WTC11 (cell line): ENCODE measurements at regions not wholly inside any gene's neighbourhood (a gene's known extent, or its start where the extent isn't known, plus 50 kb on each side); places are given as distances from the start of the nearest gene placed in this dataset.

Source experiments
- ATAC-seq: fragments of 200-7000 bp; cut with Tn5 transposase; 2 replicates; pipeline ENCODE4 v1.10.0; 2021; ENCODE audit warnings: mild to moderate bottlenecking, moderate library complexity
- CTCF ChIA-PET: fragments of 300-600 bp; sonication (Branson Sonifier 250); formaldehyde crosslinking; loops from one replicate; lab custom pipeline; 2021; ENCODE audit warnings: antibody characterized with exemption; lab: Charles Lee
- POLR2A ChIA-PET: fragments of 350-600 bp; sonication (Branson Sonifier 250); formaldehyde crosslinking; loops from one replicate; lab custom pipeline; 2021; ENCODE audit warnings: antibody characterized with exemption; lab: Charles Lee
- DNase-seq: peaks from one replicate; pipeline ENCODE4 v3.0.0; 2021; ENCODE audit warnings: low spot score
- H3K27ac Mint-ChIP-seq: 2 replicates; pipeline ENCODE4 v1.8.0; 2021; ENCODE audit warnings: mixed read lengths
- H3K27me3 Mint-ChIP-seq: 2 replicates; pipeline ENCODE4 v1.8.0; 2021; ENCODE audit warnings: low read depth, mild to moderate bottlenecking, moderate library complexity, mixed read lengths
- H3K36me3 Mint-ChIP-seq: 2 replicates; pipeline ENCODE4 v1.8.0; 2021; ENCODE audit warnings: mixed read lengths
- H3K4me1 Mint-ChIP-seq: 2 replicates; pipeline ENCODE4 v1.8.0; 2022; ENCODE audit warnings: mixed read lengths
- H3K4me3 Mint-ChIP-seq: 2 replicates; pipeline ENCODE4 v1.8.0; 2021; ENCODE audit warnings: mild to moderate bottlenecking, moderate library complexity, mixed read lengths
- H3K9me3 Mint-ChIP-seq: 2 replicates; pipeline ENCODE4 v1.8.0; 2021; ENCODE audit warnings: mixed read lengths
- CREB1 ChIP-seq: sonication (generic); formaldehyde crosslinking; IDR thresholded peaks from 2 replicates; pipeline ENCODE4 v1.8.0; 2023; ENCODE audit warnings: mild to moderate bottlenecking, missing genetic modification reagents
- ELF4 ChIP-seq: sonication (generic); formaldehyde crosslinking; IDR thresholded peaks from 2 replicates; pipeline ENCODE4 v1.8.1; 2022; ENCODE audit warnings: low read depth, mild to moderate bottlenecking, moderate library complexity, missing genetic modification reagents
- ESRRA ChIP-seq: sonication (generic); formaldehyde crosslinking; IDR thresholded peaks from 2 replicates; pipeline ENCODE4 v1.8.1; 2022; ENCODE audit warnings: mild to moderate bottlenecking, missing genetic modification reagents, borderline replicate concordance
- FOXJ3 ChIP-seq: sonication (generic); formaldehyde crosslinking; IDR thresholded peaks from 2 replicates; pipeline ENCODE4 v1.9.0; 2021; ENCODE audit warnings: missing genetic modification reagents, mild to moderate bottlenecking, borderline replicate concordance
- GTF2I ChIP-seq: fragments of 250-450 bp; sonication (Bioruptor Pico); conservative IDR thresholded peaks from 2 replicates; pipeline ENCODE4 v1.4.0; 2021; ENCODE audit warnings: mild to moderate bottlenecking
- NFE2L1 ChIP-seq: sonication (generic); formaldehyde crosslinking; IDR thresholded peaks from 2 replicates; pipeline ENCODE4 v1.8.1; 2023; ENCODE audit warnings: missing genetic modification reagents
- NR2C2 ChIP-seq: sonication (generic); formaldehyde crosslinking; IDR thresholded peaks from 2 replicates; pipeline ENCODE4 v1.8.0; 2022; ENCODE audit warnings: mild to moderate bottlenecking, missing genetic modification reagents
- RORB ChIP-seq: fragments of 250-450 bp; sonication (Bioruptor Pico); IDR thresholded peaks from 2 replicates; pipeline ENCODE4 v1.9.0; 2021; ENCODE audit warnings: mild to moderate bottlenecking
- ZNF232 ChIP-seq: sonication (generic); formaldehyde crosslinking; IDR thresholded peaks from 2 replicates; pipeline ENCODE4 v1.8.0; 2022; ENCODE audit warnings: mild to moderate bottlenecking, missing genetic modification reagents
- ZNF317 ChIP-seq: sonication (generic); formaldehyde crosslinking; IDR thresholded peaks from 2 replicates; pipeline ENCODE4 v1.8.1; 2023; ENCODE audit warnings: low read depth, mild to moderate bottlenecking, moderate library complexity, missing genetic modification reagents, borderline replicate concordance
- ZNF423 ChIP-seq: fragments of 250-450 bp; sonication (Bioruptor Pico); IDR thresholded peaks from 2 replicates; pipeline ENCODE4 v2.1.2; 2022; ENCODE audit warnings: mild to moderate bottlenecking, moderate library complexity
- TF ChIP-seq, protein P1 (sequence below): fragments of 250-450 bp; sonication (Bioruptor Pico); IDR thresholded peaks from 2 replicates; pipeline ENCODE4 v1.9.0; 2021; ENCODE audit warnings: mild to moderate bottlenecking
- TF ChIP-seq, protein P2 (sequence below): sonication (generic); formaldehyde crosslinking; IDR thresholded peaks from 2 replicates; pipeline ENCODE4 v1.8.0; 2023; ENCODE audit warnings: missing genetic modification reagents
- TF ChIP-seq, protein P3 (sequence below): fragments of 200-600 bp; IDR thresholded peaks from 2 replicates; pipeline ENCODE4 v1.8.0; 2022; ENCODE audit warnings: antibody characterized with exemption
- TF ChIP-seq, protein P4 (sequence below): sonication (generic); formaldehyde crosslinking; IDR thresholded peaks from 2 replicates; pipeline ENCODE4 v1.8.0; 2022; ENCODE audit warnings: missing genetic modification reagents
- TF ChIP-seq, protein P5 (sequence below): fragments of 250-450 bp; sonication (Bioruptor Pico); IDR thresholded peaks from 2 replicates; pipeline ENCODE4 v1.9.0; 2021; ENCODE audit warnings: moderate library complexity, mild to moderate bottlenecking, inconsistent platforms, borderline replicate concordance
- TF ChIP-seq, protein P6 (sequence below): sonication (generic); formaldehyde crosslinking; IDR thresholded peaks from 2 replicates; pipeline ENCODE4 v1.8.1; 2023; ENCODE audit warnings: mild to moderate bottlenecking, missing genetic modification reagents
- TF ChIP-seq, protein P7 (sequence below): fragments of 250-450 bp; sonication (Bioruptor Pico); IDR thresholded peaks from 2 replicates; pipeline ENCODE4 v1.9.0; 2021; ENCODE audit warnings: mild to moderate bottlenecking, borderline replicate concordance
- TF ChIP-seq, protein P8 (sequence below): sonication (generic); formaldehyde crosslinking; IDR thresholded peaks from 2 replicates; pipeline ENCODE4 v1.8.1; 2022; ENCODE audit warnings: low read depth, missing genetic modification reagents, borderline replicate concordance

DNA sequence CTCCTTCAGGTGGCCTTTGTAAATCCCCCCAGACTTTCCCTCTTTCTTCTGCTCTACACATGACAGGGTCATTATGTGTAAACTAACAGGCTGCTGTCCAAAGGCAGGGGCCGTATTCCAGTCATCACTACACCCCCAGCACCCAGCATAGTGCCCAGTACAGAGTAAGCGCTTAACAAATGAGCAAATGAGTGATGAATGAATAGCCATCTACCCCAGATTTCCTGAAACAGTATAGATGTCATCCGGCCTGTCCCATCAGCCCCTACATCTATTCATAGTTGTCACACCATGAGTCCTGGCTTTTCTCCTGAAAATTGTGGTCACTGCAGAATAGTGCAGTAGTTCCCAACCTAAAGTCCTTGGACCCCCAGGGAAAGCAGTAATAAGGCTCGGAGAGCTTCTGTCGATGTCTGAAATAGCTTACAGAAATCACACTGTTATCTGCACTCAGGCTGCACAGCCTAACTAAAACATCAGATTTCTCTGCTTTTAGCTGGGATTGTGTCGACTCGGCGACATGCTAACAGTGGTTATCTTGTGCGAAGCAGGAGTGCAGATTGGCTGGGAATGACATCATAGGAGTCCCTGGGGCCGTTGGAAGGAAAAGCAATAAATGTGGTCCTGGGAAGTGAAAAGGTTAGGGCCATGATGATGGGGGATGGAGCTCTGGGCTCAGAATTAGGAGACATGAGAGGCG, 143.8 kb upstream of the NECTIN1 start:
- ChIA-PET CTCF (no interaction called here), POLR2A (no interaction called here)
- H3K9me3 Mint-ChIP-seq, result no peaks in the 10 kb centered on the region
- H3K36me3 Mint-ChIP-seq, result no peaks in the 10 kb centered on the region
- DNase-seq, result no peak
- TF ChIP-seq, protein P1, sequence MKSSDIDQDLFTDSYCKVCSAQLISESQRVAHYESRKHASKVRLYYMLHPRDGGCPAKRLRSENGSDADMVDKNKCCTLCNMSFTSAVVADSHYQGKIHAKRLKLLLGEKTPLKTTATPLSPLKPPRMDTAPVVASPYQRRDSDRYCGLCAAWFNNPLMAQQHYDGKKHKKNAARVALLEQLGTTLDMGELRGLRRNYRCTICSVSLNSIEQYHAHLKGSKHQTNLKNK (CRISPR knock-in tag), result no peak
- TF ChIP-seq ZNF232 (CRISPR knock-in tag) (no peak), ZNF423 (CRISPR knock-in tag) (no peak), CREB1 (no peak), RORB (CRISPR knock-in tag) (no peak), ELF4 (CRISPR knock-in tag) (no peak), NFE2L1 (CRISPR knock-in tag) (no peak), FOXJ3 (CRISPR knock-in tag) (no peak), ZNF317 (CRISPR knock-in tag) (no peak), GTF2I (no peak), ESRRA (CRISPR knock-in tag) (no peak), NR2C2 (no peak)
- TF ChIP-seq, protein P2, sequence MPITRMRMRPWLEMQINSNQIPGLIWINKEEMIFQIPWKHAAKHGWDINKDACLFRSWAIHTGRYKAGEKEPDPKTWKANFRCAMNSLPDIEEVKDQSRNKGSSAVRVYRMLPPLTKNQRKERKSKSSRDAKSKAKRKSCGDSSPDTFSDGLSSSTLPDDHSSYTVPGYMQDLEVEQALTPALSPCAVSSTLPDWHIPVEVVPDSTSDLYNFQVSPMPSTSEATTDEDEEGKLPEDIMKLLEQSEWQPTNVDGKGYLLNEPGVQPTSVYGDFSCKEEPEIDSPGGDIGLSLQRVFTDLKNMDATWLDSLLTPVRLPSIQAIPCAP, result no peak
- TF ChIP-seq, protein P3, sequence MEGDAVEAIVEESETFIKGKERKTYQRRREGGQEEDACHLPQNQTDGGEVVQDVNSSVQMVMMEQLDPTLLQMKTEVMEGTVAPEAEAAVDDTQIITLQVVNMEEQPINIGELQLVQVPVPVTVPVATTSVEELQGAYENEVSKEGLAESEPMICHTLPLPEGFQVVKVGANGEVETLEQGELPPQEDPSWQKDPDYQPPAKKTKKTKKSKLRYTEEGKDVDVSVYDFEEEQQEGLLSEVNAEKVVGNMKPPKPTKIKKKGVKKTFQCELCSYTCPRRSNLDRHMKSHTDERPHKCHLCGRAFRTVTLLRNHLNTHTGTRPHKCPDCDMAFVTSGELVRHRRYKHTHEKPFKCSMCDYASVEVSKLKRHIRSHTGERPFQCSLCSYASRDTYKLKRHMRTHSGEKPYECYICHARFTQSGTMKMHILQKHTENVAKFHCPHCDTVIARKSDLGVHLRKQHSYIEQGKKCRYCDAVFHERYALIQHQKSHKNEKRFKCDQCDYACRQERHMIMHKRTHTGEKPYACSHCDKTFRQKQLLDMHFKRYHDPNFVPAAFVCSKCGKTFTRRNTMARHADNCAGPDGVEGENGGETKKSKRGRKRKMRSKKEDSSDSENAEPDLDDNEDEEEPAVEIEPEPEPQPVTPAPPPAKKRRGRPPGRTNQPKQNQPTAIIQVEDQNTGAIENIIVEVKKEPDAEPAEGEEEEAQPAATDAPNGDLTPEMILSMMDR, result no peak
- TF ChIP-seq, protein P4, sequence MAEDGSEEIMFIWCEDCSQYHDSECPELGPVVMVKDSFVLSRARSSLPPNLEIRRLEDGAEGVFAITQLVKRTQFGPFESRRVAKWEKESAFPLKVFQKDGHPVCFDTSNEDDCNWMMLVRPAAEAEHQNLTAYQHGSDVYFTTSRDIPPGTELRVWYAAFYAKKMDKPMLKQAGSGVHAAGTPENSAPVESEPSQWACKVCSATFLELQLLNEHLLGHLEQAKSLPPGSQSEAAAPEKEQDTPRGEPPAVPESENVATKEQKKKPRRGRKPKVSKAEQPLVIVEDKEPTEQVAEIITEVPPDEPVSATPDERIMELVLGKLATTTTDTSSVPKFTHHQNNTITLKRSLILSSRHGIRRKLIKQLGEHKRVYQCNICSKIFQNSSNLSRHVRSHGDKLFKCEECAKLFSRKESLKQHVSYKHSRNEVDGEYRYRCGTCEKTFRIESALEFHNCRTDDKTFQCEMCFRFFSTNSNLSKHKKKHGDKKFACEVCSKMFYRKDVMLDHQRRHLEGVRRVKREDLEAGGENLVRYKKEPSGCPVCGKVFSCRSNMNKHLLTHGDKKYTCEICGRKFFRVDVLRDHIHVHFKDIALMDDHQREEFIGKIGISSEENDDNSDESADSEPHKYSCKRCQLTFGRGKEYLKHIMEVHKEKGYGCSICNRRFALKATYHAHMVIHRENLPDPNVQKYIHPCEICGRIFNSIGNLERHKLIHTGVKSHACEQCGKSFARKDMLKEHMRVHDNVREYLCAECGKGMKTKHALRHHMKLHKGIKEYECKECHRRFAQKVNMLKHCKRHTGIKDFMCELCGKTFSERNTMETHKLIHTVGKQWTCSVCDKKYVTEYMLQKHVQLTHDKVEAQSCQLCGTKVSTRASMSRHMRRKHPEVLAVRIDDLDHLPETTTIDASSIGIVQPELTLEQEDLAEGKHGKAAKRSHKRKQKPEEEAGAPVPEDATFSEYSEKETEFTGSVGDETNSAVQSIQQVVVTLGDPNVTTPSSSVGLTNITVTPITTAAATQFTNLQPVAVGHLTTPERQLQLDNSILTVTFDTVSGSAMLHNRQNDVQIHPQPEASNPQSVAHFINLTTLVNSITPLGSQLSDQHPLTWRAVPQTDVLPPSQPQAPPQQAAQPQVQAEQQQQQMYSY (CRISPR knock-in tag), result no peak
- TF ChIP-seq, protein P5, sequence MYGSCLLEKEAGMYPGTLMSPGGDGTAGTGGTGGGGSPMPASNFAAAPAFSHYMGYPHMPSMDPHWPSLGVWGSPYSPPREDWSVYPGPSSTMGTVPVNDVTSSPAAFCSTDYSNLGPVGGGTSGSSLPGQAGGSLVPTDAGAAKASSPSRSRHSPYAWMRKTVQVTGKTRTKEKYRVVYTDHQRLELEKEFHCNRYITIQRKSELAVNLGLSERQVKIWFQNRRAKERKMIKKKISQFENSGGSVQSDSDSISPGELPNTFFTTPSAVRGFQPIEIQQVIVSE (CRISPR knock-in tag), result no peak
- TF ChIP-seq, protein P6, sequence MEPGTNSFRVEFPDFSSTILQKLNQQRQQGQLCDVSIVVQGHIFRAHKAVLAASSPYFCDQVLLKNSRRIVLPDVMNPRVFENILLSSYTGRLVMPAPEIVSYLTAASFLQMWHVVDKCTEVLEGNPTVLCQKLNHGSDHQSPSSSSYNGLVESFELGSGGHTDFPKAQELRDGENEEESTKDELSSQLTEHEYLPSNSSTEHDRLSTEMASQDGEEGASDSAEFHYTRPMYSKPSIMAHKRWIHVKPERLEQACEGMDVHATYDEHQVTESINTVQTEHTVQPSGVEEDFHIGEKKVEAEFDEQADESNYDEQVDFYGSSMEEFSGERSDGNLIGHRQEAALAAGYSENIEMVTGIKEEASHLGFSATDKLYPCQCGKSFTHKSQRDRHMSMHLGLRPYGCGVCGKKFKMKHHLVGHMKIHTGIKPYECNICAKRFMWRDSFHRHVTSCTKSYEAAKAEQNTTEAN (CRISPR knock-in tag), result no peak
- TF ChIP-seq, protein P7, sequence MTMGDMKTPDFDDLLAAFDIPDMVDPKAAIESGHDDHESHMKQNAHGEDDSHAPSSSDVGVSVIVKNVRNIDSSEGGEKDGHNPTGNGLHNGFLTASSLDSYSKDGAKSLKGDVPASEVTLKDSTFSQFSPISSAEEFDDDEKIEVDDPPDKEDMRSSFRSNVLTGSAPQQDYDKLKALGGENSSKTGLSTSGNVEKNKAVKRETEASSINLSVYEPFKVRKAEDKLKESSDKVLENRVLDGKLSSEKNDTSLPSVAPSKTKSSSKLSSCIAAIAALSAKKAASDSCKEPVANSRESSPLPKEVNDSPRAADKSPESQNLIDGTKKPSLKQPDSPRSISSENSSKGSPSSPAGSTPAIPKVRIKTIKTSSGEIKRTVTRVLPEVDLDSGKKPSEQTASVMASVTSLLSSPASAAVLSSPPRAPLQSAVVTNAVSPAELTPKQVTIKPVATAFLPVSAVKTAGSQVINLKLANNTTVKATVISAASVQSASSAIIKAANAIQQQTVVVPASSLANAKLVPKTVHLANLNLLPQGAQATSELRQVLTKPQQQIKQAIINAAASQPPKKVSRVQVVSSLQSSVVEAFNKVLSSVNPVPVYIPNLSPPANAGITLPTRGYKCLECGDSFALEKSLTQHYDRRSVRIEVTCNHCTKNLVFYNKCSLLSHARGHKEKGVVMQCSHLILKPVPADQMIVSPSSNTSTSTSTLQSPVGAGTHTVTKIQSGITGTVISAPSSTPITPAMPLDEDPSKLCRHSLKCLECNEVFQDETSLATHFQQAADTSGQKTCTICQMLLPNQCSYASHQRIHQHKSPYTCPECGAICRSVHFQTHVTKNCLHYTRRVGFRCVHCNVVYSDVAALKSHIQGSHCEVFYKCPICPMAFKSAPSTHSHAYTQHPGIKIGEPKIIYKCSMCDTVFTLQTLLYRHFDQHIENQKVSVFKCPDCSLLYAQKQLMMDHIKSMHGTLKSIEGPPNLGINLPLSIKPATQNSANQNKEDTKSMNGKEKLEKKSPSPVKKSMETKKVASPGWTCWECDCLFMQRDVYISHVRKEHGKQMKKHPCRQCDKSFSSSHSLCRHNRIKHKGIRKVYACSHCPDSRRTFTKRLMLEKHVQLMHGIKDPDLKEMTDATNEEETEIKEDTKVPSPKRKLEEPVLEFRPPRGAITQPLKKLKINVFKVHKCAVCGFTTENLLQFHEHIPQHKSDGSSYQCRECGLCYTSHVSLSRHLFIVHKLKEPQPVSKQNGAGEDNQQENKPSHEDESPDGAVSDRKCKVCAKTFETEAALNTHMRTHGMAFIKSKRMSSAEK (CRISPR knock-in tag), result no peak
- TF ChIP-seq, protein P8, sequence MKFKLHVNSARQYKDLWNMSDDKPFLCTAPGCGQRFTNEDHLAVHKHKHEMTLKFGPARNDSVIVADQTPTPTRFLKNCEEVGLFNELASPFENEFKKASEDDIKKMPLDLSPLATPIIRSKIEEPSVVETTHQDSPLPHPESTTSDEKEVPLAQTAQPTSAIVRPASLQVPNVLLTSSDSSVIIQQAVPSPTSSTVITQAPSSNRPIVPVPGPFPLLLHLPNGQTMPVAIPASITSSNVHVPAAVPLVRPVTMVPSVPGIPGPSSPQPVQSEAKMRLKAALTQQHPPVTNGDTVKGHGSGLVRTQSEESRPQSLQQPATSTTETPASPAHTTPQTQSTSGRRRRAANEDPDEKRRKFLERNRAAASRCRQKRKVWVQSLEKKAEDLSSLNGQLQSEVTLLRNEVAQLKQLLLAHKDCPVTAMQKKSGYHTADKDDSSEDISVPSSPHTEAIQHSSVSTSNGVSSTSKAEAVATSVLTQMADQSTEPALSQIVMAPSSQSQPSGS (CRISPR knock-in tag), result no peak
- peaks cover 17% of the 10 kb centered on the region for H3K4me1 Mint-ChIP-seq
- no peak overlapping the region for H3K4me3 Mint-ChIP-seq
- no peak overlapping the region for H3K27ac Mint-ChIP-seq
- ATAC-seq, result no peak
- peaks cover 3% of the 10 kb centered on the region; the same call in 1 of the 2 replicates for H3K27me3 Mint-ChIP-seq
